Peyer's patch (tissue), 4 donors: ENCODE measurements at regions not wholly inside any gene's neighbourhood (a gene's known extent, or its start where the extent isn't known, plus 50 kb on each side); places are given as distances from the start of the nearest gene placed in this dataset.

Experiments
- DNase-seq, 3 donors: peaks; one replicate each; pipeline ENCODE4 v3.0.0-alpha.2; 2017 to 2019
- H3K27ac ChIP-seq, 4 donors: fragments of 200-600 bp; sonication (generic); one replicate each; pipeline ENCODE4 v1.5.1; 2016 to 2019
- H3K27me3 ChIP-seq, 2 donors: fragments of 200-600 bp; sonication (generic); one replicate each; pipeline ENCODE4 v1.5.1; 2019
- H3K36me3 ChIP-seq, 3 donors: fragments of 200-600 bp; sonication (generic); one replicate each; pipeline ENCODE4 v1.5.1; 2016 to 2019
- H3K4me1 ChIP-seq, 4 donors: fragments of 200-600 bp; sonication (generic); one replicate each; pipeline ENCODE4 v1.5.1; 2016 to 2019
- H3K4me3 ChIP-seq, 4 donors: fragments of 200-600 bp; sonication (generic); 1 replicate in 3 of 4; 2 replicates in 1 of 4; pipeline ENCODE4 v1.5.1; 2016 to 2019; ENCODE audit warnings: mild to moderate bottlenecking in 1 of 4
- H3K9me3 ChIP-seq, 4 donors: fragments of 200-600 bp; sonication (generic); one replicate each; pipeline ENCODE4 v1.5.1; 2016 to 2019; ENCODE audit warnings: mild to moderate bottlenecking in 1 of 4
- CTCF ChIP-seq, 6 experiments: fragments of 450-650 bp in 4 of 6; fragments of 200-600 bp in 2 of 6; sonication (generic) in 1 of 6; IDR thresholded peaks; one replicate each; pipeline ENCODE4 v1.5.1; 2017 to 2019; ENCODE audit warnings: antibody characterized with exemption in 6 of 6, mild to moderate bottlenecking in 3 of 6, moderate library complexity in 1 of 6
- POLR2A ChIP-seq, 2 donors: fragments of 450-650 bp; IDR thresholded peaks; one replicate each; pipeline ENCODE4 v1.5.1; 2017; ENCODE audit warnings: antibody characterized with exemption in 2 of 2, mild to moderate bottlenecking in 2 of 2, moderate library complexity in 2 of 2

- DNase-seq, result no peak
Observed at GRCh38 chr3:72533591-72534473, 314.4 kb downstream of the SHQ1 start.

GRCh38 chr3:72530426-72530825 is 317.8 kb downstream of the SHQ1 start:
- DNase-seq, result no peak
- Histone ChIP-seq H3K36me3 (no peaks in the 10 kb centered on the region), H3K9me3 (no peaks in the 10 kb centered on the region), H3K4me3 (no peak overlapping the region), H3K27me3 (no peaks in the 10 kb centered on the region), H3K4me1 (no peaks in the 10 kb centered on the region), H3K27ac (no peak overlapping the region)
- no peak for TF ChIP-seq CTCF (IDR thresholded peaks at IDR 0.05)
- TF ChIP-seq POLR2A (IDR thresholded peaks at IDR 0.05), result no peak

More at GRCh38 chr3:72533591-72534473, 314.4 kb downstream of the SHQ1 start:
- no peak overlapping the region for H3K27ac ChIP-seq
- TF ChIP-seq POLR2A (IDR thresholded peaks at IDR 0.05) (no peak), CTCF (IDR thresholded peaks at IDR 0.05) (no peak)
- H3K36me3 ChIP-seq, result no peaks in the 10 kb centered on the region
- no peaks in the 10 kb centered on the region for H3K9me3 ChIP-seq
- H3K4me3 ChIP-seq, result no peak overlapping the region
- no peaks in the 10 kb centered on the region for H3K27me3 ChIP-seq
- no peaks in the 10 kb centered on the region for H3K4me1 ChIP-seq

GRCh38 chr3:72529081-72529480 is 319.2 kb downstream of the SHQ1 start:
- Histone ChIP-seq H3K36me3 (no peaks in the 10 kb centered on the region), H3K4me3 (no peak overlapping the region), H3K27me3 (no peaks in the 10 kb centered on the region), H3K27ac (no peak overlapping the region), H3K9me3 (no peaks in the 10 kb centered on the region), H3K4me1 (no peaks in the 10 kb centered on the region)
- no peak for DNase-seq
- TF ChIP-seq POLR2A (IDR thresholded peaks at IDR 0.05), result no peak
- TF ChIP-seq CTCF (IDR thresholded peaks at IDR 0.05), result no peak

- Histone ChIP-seq H3K4me1 (peaks cover 0 to 8% (median 0%) of the 10 kb centered on the region in 4 donors), H3K9me3 (no peaks in the 10 kb centered on the region), H3K27me3 (no peaks in the 10 kb centered on the region), H3K4me3 (no peak overlapping the region), H3K36me3 (no peaks in the 10 kb centered on the region), H3K27ac (peak overlapping the region in 2 of 4 donors; percentile 31 to 63)
- TF ChIP-seq CTCF (IDR thresholded peaks at IDR 0.05) (no peak), POLR2A (IDR thresholded peaks at IDR 0.05) (no peak)
- DNase-seq, result peak; percentile 47 to 59 (median 51)
Observed at GRCh38 chr3:72523429-72524151, 324.7 kb downstream of the SHQ1 start.

- Histone ChIP-seq H3K4me3 (no peak overlapping the region), H3K27me3 (no peaks in the 10 kb centered on the region), H3K27ac (no peak overlapping the region), H3K9me3 (no peaks in the 10 kb centered on the region), H3K4me1 (peaks cover 0 to 8% (median 2%) of the 10 kb centered on the region in 4 donors), H3K36me3 (no peaks in the 10 kb centered on the region)
- no peak for DNase-seq
- no peak for TF ChIP-seq CTCF (IDR thresholded peaks at IDR 0.05)
- TF ChIP-seq POLR2A (IDR thresholded peaks at IDR 0.05), result no peak
Observed at GRCh38 chr3:72520690-72521308, 327.4 kb downstream of the SHQ1 start.
